ENCODE measurements at regions not wholly inside any gene's neighbourhood (a gene's known extent, or its start where the extent isn't known, plus 50 kb on each side); places are given as distances from the start of the nearest gene placed in this dataset.

DNA sequence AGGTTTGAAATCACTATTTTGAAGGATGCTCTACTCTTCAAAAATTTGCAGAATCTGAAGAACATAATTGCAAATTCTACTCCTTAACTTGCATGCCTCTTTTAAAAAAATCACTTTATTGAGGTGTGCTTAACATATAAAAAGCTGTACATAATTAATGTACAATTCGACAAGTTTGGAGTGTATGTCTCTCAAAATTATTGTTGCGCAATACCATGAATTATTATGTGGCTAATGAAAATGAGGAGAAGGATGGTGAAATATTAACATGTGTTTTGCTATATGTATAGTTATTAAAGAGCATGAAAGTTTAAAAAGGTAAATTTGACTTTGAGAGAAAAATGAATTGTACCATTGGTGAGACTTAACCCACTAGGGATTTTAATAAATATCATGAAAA lies 187.2 kb upstream of the MALRD1 start:
- peaks cover 4% of the 10 kb centered on the region for H3K4me1 ChIP-seq (ENCODE audit: insufficient read depth, low read length)
- no peak overlapping the region for H3K4me3 ChIP-seq (ENCODE audit: insufficient read depth, low read depth, low read length)
- no peaks in the 10 kb centered on the region for H3K9me3 ChIP-seq (ENCODE audit: insufficient read depth, low read depth, low read length)
- H3K9me3 Mint-ChIP-seq (ENCODE audit: unreplicated experiment), result no peaks in the 10 kb centered on the region
- H3K27me3 ChIP-seq (ENCODE audit: insufficient read depth, low read length), result no peaks in the 10 kb centered on the region
- H3K9ac ChIP-seq (ENCODE audit: low read length), result no peak overlapping the region
- H3K4me3 Mint-ChIP-seq (ENCODE audit: unreplicated experiment), result no peak overlapping the region
- DNase-seq (ENCODE audit: low read depth) (no peak), FAIRE-seq (no peak)
- H3K27me3 Mint-ChIP-seq (ENCODE audit: low read depth, unreplicated experiment), result no peaks in the 10 kb centered on the region
- H3K27ac Mint-ChIP-seq (ENCODE audit: unreplicated experiment), result no peak overlapping the region
- no peak for TF ChIP-seq EZH2 (IDR thresholded peaks at IDR 0.05; ENCODE audit: insufficient read depth, low read length)
- TF ChIP-seq, protein P1, sequence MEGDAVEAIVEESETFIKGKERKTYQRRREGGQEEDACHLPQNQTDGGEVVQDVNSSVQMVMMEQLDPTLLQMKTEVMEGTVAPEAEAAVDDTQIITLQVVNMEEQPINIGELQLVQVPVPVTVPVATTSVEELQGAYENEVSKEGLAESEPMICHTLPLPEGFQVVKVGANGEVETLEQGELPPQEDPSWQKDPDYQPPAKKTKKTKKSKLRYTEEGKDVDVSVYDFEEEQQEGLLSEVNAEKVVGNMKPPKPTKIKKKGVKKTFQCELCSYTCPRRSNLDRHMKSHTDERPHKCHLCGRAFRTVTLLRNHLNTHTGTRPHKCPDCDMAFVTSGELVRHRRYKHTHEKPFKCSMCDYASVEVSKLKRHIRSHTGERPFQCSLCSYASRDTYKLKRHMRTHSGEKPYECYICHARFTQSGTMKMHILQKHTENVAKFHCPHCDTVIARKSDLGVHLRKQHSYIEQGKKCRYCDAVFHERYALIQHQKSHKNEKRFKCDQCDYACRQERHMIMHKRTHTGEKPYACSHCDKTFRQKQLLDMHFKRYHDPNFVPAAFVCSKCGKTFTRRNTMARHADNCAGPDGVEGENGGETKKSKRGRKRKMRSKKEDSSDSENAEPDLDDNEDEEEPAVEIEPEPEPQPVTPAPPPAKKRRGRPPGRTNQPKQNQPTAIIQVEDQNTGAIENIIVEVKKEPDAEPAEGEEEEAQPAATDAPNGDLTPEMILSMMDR (IDR thresholded peaks at IDR 0.05; ENCODE audit: insufficient read depth, low read depth, low read length), result no peak
- no peaks in the 10 kb centered on the region for H3K4me1 Mint-ChIP-seq (ENCODE audit: low read depth, unreplicated experiment)
- no peaks in the 10 kb centered on the region for H4K20me1 ChIP-seq (ENCODE audit: insufficient read depth, low read length)
- H3K36me3 Mint-ChIP-seq (ENCODE audit: low read depth, unreplicated experiment), result no peaks in the 10 kb centered on the region
- no peak overlapping the region for H3K4me2 ChIP-seq (ENCODE audit: low read length)
- no peaks in the 10 kb centered on the region for H3K36me3 ChIP-seq (ENCODE audit: insufficient read depth, low read length)
- no peak overlapping the region for H2AFZ ChIP-seq (ENCODE audit: low read depth, low read length)
- no peak overlapping the region for H3K27ac ChIP-seq (ENCODE audit: low read depth, low read length)
- H3K79me2 ChIP-seq (ENCODE audit: insufficient read depth, low read length), result no peaks in the 10 kb centered on the region

DNA sequence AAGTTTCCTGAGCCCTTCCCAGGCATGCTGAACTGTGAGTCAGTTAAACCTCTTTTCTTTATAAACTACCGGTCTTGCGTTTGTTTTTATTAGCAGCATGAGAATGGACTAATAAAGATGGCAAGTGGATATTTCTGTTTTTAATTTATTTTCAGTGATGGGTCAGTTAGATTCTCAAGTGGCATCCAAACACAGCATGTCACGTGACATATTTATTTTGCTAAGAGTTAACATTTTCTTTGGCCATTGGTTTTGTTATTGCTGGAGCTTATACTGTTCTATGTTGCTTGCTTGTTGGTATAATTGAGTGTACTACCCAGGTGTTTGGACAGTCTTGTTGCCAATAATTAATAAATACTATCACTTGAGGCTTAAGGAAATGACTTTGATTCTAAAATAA lies 181.7 kb upstream of the MALRD1 start:
- no peaks in the 10 kb centered on the region for H3K27me3 ChIP-seq (ENCODE audit: insufficient read depth, low read length)
- H3K4me2 ChIP-seq (ENCODE audit: low read length), result no peak overlapping the region
- no peak overlapping the region for H3K9ac ChIP-seq (ENCODE audit: low read length)
- TF ChIP-seq, protein P1 (IDR thresholded peaks at IDR 0.05; ENCODE audit: insufficient read depth, low read depth, low read length), result no peak
- no peak for TF ChIP-seq EZH2 (IDR thresholded peaks at IDR 0.05; ENCODE audit: insufficient read depth, low read length)
- no peaks in the 10 kb centered on the region for H4K20me1 ChIP-seq (ENCODE audit: insufficient read depth, low read length)
- Mint-ChIP-seq H3K9me3 (ENCODE audit: unreplicated experiment) (no peaks in the 10 kb centered on the region), H3K4me3 (ENCODE audit: unreplicated experiment) (no peak overlapping the region), H3K36me3 (ENCODE audit: low read depth, unreplicated experiment) (no peaks in the 10 kb centered on the region), H3K27me3 (ENCODE audit: low read depth, unreplicated experiment) (no peaks in the 10 kb centered on the region), H3K27ac (ENCODE audit: unreplicated experiment) (no peak overlapping the region), H3K4me1 (ENCODE audit: low read depth, unreplicated experiment) (no peaks in the 10 kb centered on the region)
- no peak overlapping the region for H3K27ac ChIP-seq (ENCODE audit: low read depth, low read length)
- H3K4me3 ChIP-seq (ENCODE audit: insufficient read depth, low read depth, low read length), result no peak overlapping the region
- no peaks in the 10 kb centered on the region for H3K79me2 ChIP-seq (ENCODE audit: insufficient read depth, low read length)
- FAIRE-seq (no peak), DNase-seq (ENCODE audit: low read depth) (no peak)
- no peaks in the 10 kb centered on the region for H3K9me3 ChIP-seq (ENCODE audit: insufficient read depth, low read depth, low read length)
- no peak overlapping the region for H2AFZ ChIP-seq (ENCODE audit: low read depth, low read length)
- H3K36me3 ChIP-seq (ENCODE audit: insufficient read depth, low read length), result no peaks in the 10 kb centered on the region
- H3K4me1 ChIP-seq (ENCODE audit: insufficient read depth, low read length), result no peaks in the 10 kb centered on the region

DNA sequence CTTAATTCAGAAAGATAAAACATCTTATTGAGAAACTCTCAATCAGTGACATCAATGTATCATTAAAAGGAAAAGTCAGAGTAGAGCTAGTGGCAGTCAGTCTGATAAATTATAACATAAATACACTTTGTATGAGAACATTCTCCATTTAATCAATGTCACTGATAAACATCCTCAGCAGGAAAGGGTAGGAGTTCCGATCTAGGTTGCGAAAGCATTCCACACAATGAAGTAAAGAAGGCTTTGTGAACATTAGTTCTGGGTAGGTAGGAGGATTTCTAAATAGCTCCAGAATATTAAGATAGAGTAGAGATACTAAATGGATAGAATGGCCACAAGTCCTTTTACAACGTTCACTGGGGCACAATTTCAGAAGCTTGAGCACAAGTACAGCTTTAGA lies 179.7 kb upstream of the MALRD1 start:
- H3K27ac Mint-ChIP-seq (ENCODE audit: unreplicated experiment), result no peak overlapping the region
- Histone ChIP-seq H3K79me2 (ENCODE audit: insufficient read depth, low read length) (no peaks in the 10 kb centered on the region), H3K27ac (ENCODE audit: low read depth, low read length) (no peak overlapping the region), H3K4me2 (ENCODE audit: low read length) (no peak overlapping the region), H3K36me3 (ENCODE audit: insufficient read depth, low read length) (no peaks in the 10 kb centered on the region), H3K27me3 (ENCODE audit: insufficient read depth, low read length) (no peaks in the 10 kb centered on the region), H3K4me1 (ENCODE audit: insufficient read depth, low read length) (no peaks in the 10 kb centered on the region), H2AFZ (ENCODE audit: low read depth, low read length) (no peak overlapping the region), H3K9me3 (ENCODE audit: insufficient read depth, low read depth, low read length) (no peaks in the 10 kb centered on the region), H3K4me3 (ENCODE audit: insufficient read depth, low read depth, low read length) (no peak overlapping the region), H4K20me1 (ENCODE audit: insufficient read depth, low read length) (no peaks in the 10 kb centered on the region), H3K9ac (ENCODE audit: low read length) (no peak overlapping the region)
- H3K36me3 Mint-ChIP-seq (ENCODE audit: low read depth, unreplicated experiment), result no peaks in the 10 kb centered on the region
- H3K27me3 Mint-ChIP-seq (ENCODE audit: low read depth, unreplicated experiment), result no peaks in the 10 kb centered on the region
- FAIRE-seq (no peak), DNase-seq (ENCODE audit: low read depth) (peak; percentile 36)
- no peaks in the 10 kb centered on the region for H3K9me3 Mint-ChIP-seq (ENCODE audit: unreplicated experiment)
- TF ChIP-seq, protein P1 (IDR thresholded peaks at IDR 0.05; ENCODE audit: insufficient read depth, low read depth, low read length), result no peak
- no peak for TF ChIP-seq EZH2 (IDR thresholded peaks at IDR 0.05; ENCODE audit: insufficient read depth, low read length)
- H3K4me3 Mint-ChIP-seq (ENCODE audit: unreplicated experiment), result no peak overlapping the region
- no peaks in the 10 kb centered on the region for H3K4me1 Mint-ChIP-seq (ENCODE audit: low read depth, unreplicated experiment)
